ENCODE measurements at regions not wholly inside any gene's neighbourhood (a gene's known extent, or its start where the extent isn't known, plus 50 kb on each side); places are given as distances from the start of the nearest gene placed in this dataset.

- no peak for ATAC-seq
- Histone ChIP-seq H3K27ac (ENCODE audit: low read depth) (no peak overlapping the region), H3K36me3 (ENCODE audit: insufficient read depth) (no peaks in the 10 kb centered on the region), H3K79me2 (replicated peaks; ENCODE audit: insufficient read depth) (no peaks in the 10 kb centered on the region; the same call in 1 of the 2 replicates), H3K4me3 (no peak overlapping the region), H4K20me1 (replicated peaks; ENCODE audit: insufficient read depth) (no peaks in the 10 kb centered on the region), H3K4me2 (no peak overlapping the region), H3K4me1 (ENCODE audit: insufficient read depth) (no peaks in the 10 kb centered on the region), H2AFZ (no peak overlapping the region), H3K27me3 (ENCODE audit: insufficient read depth) (no peaks in the 10 kb centered on the region), H3K9me2 (ENCODE audit: insufficient read depth) (no peaks in the 10 kb centered on the region), H3F3A (replicated peaks; ENCODE audit: low read depth) (no peaks in the 10 kb centered on the region)
- Mint-ChIP-seq H3K27me3 (ENCODE audit: insufficient read depth, low read depth, poor library complexity) (peaks cover 11% of the 10 kb centered on the region), H3K27ac (no peak overlapping the region; the same call in 1 of the 2 replicates), H3K36me3 (ENCODE audit: low read depth) (peaks cover 5% of the 10 kb centered on the region; the same call in 2 of the 3 replicates), H3K4me1 (peaks cover 17% of the 10 kb centered on the region), H3K4me3 (no peak overlapping the region), H3K9me3 (no peaks in the 10 kb centered on the region; the same call in 2 of the 3 replicates)
- DNase-seq (ENCODE audit: low spot score) = no peak
- TF ChIP-seq EZH2 (IDR thresholded peaks at IDR 0.05; ENCODE audit: low read depth, unreplicated experiment) (no peak), REST (IDR thresholded peaks at IDR 0.05; ENCODE audit: unreplicated experiment) (no peak), CREB1 (CRISPR knock-in tag; IDR thresholded peaks at IDR 0.05; ENCODE audit: low read depth) (no peak), ZNF331 (CRISPR knock-in tag; IDR thresholded peaks at IDR 0.05; ENCODE audit: low read depth) (no peak), POLR2AphosphoS5 (IDR thresholded peaks at IDR 0.05; ENCODE audit: low read depth) (no peak), NANOG (IDR thresholded peaks at IDR 0.05; ENCODE audit: borderline replicate concordance) (no peak), ZNF114 (CRISPR knock-in tag; IDR thresholded peaks at IDR 0.05) (no peak), ZNF462 (CRISPR knock-in tag; IDR thresholded peaks at IDR 0.05) (no peak), STAT1 (IDR thresholded peaks at IDR 0.05; ENCODE audit: unreplicated experiment) (no peak), CTCF (conservative IDR thresholded peaks at IDR 0.05; ENCODE audit: low read depth in 2 of 2) (no peak), JUNB (IDR thresholded peaks at IDR 0.05; ENCODE audit: unreplicated experiment) (no peak), EZH2phosphoT487 (IDR thresholded peaks at IDR 0.05; ENCODE audit: unreplicated experiment) (no peak)
Measured at GRCh38 chr12:111103583-111103982, 183.2 kb upstream of the MYL2 start.
